ENCODE measurements at regions not wholly inside any gene's neighbourhood (a gene's known extent, or its start where the extent isn't known, plus 50 kb on each side); places are given as distances from the start of the nearest gene placed in this dataset.

GRCh38 chr15:87610366-87610765 lies 646.2 kb downstream of the NTRK3 start:
- H3K4me3 Mint-ChIP-seq (ENCODE audit: low read depth, unreplicated experiment), result no peak overlapping the region
- no peaks in the 10 kb centered on the region for H3K4me1 Mint-ChIP-seq (ENCODE audit: low read depth, unreplicated experiment)
- H3K9me3 Mint-ChIP-seq (ENCODE audit: low read depth, unreplicated experiment), result peaks cover 21% of the 10 kb centered on the region
- BruUV-seq (replicated peaks), result no TSS peak
- no peaks in the 10 kb centered on the region for H3K36me3 Mint-ChIP-seq (ENCODE audit: insufficient read depth, unreplicated experiment)
- CTCF ChIA-PET, result no interaction called here
- intact Hi-C loops (cut with micrococcal nuclease; ENCODE audit: unreplicated experiment), result no loop called here
- no peak overlapping the region for H3K27ac Mint-ChIP-seq (ENCODE audit: unreplicated experiment)
- DNase-seq, result no peak
- TF ChIP-seq, protein P1, sequence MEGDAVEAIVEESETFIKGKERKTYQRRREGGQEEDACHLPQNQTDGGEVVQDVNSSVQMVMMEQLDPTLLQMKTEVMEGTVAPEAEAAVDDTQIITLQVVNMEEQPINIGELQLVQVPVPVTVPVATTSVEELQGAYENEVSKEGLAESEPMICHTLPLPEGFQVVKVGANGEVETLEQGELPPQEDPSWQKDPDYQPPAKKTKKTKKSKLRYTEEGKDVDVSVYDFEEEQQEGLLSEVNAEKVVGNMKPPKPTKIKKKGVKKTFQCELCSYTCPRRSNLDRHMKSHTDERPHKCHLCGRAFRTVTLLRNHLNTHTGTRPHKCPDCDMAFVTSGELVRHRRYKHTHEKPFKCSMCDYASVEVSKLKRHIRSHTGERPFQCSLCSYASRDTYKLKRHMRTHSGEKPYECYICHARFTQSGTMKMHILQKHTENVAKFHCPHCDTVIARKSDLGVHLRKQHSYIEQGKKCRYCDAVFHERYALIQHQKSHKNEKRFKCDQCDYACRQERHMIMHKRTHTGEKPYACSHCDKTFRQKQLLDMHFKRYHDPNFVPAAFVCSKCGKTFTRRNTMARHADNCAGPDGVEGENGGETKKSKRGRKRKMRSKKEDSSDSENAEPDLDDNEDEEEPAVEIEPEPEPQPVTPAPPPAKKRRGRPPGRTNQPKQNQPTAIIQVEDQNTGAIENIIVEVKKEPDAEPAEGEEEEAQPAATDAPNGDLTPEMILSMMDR (IDR thresholded peaks at IDR 0.05; ENCODE audit: unreplicated experiment), result no peak
- no peaks in the 10 kb centered on the region for H3K27me3 Mint-ChIP-seq (ENCODE audit: unreplicated experiment)

DNA sequence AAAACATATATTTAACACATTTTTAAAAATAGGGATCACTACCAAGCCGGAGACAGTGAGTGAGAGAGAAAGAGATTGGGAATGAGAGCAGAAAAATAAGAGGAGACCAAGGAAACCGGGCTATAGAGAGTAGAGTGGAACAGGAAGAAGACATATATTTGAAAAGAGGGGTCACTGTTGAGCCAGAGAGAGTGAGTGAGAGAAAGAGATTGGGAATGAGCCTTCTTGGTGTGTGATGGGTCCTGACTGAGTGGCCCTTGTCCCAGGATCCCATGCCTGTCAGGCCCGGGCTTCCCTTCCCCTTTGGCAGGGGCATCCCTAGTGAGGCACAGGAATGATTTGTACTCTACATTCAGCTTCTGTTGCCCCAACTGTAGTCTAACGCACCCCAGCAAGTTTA lies 646.6 kb downstream of the NTRK3 start:
- no peaks in the 10 kb centered on the region for H3K27me3 Mint-ChIP-seq (ENCODE audit: unreplicated experiment)
- no peak overlapping the region for H3K4me3 Mint-ChIP-seq (ENCODE audit: low read depth, unreplicated experiment)
- intact Hi-C loops (cut with micrococcal nuclease; ENCODE audit: unreplicated experiment), result no loop called here
- H3K36me3 Mint-ChIP-seq (ENCODE audit: insufficient read depth, unreplicated experiment), result no peaks in the 10 kb centered on the region
- no peak for DNase-seq
- no peaks in the 10 kb centered on the region for H3K4me1 Mint-ChIP-seq (ENCODE audit: low read depth, unreplicated experiment)
- peaks cover 18% of the 10 kb centered on the region for H3K9me3 Mint-ChIP-seq (ENCODE audit: low read depth, unreplicated experiment)
- BruUV-seq (replicated peaks), result no TSS peak
- TF ChIP-seq, protein P1 (IDR thresholded peaks at IDR 0.05; ENCODE audit: unreplicated experiment), result no peak
- H3K27ac Mint-ChIP-seq (ENCODE audit: unreplicated experiment), result no peak overlapping the region
- CTCF ChIA-PET, result no interaction called here

DNA sequence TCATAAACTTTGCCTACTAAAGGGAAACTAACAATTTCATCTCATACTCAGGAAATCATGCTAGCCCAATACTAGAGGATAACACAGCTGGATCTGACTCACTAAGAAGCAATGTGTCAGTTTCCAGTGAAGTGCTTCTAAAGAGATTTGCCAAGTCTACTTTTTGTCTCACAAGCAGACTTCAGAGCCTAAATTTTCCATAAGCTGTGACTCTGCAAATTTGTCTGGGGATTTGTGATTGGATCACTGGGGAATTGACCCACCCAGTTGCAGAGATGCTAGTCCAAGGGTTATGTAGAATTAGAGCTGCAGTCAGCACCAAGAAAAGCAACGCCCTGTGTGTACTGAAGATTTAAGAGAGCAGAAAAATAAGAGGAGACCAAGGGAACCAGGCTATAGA lies 647.1 kb downstream of the NTRK3 start:
- Mint-ChIP-seq H3K27ac (ENCODE audit: unreplicated experiment) (no peak overlapping the region), H3K36me3 (ENCODE audit: insufficient read depth, unreplicated experiment) (no peaks in the 10 kb centered on the region), H3K27me3 (ENCODE audit: unreplicated experiment) (no peaks in the 10 kb centered on the region), H3K9me3 (ENCODE audit: low read depth, unreplicated experiment) (peaks cover 15% of the 10 kb centered on the region), H3K4me1 (ENCODE audit: low read depth, unreplicated experiment) (no peaks in the 10 kb centered on the region), H3K4me3 (ENCODE audit: low read depth, unreplicated experiment) (no peak overlapping the region)
- TF ChIP-seq, protein P1 (IDR thresholded peaks at IDR 0.05; ENCODE audit: unreplicated experiment), result no peak
- CTCF ChIA-PET, result no interaction called here
- intact Hi-C loops (cut with micrococcal nuclease; ENCODE audit: unreplicated experiment), result no loop called here
- BruUV-seq (replicated peaks), result no TSS peak
- DNase-seq, result no peak

DNA sequence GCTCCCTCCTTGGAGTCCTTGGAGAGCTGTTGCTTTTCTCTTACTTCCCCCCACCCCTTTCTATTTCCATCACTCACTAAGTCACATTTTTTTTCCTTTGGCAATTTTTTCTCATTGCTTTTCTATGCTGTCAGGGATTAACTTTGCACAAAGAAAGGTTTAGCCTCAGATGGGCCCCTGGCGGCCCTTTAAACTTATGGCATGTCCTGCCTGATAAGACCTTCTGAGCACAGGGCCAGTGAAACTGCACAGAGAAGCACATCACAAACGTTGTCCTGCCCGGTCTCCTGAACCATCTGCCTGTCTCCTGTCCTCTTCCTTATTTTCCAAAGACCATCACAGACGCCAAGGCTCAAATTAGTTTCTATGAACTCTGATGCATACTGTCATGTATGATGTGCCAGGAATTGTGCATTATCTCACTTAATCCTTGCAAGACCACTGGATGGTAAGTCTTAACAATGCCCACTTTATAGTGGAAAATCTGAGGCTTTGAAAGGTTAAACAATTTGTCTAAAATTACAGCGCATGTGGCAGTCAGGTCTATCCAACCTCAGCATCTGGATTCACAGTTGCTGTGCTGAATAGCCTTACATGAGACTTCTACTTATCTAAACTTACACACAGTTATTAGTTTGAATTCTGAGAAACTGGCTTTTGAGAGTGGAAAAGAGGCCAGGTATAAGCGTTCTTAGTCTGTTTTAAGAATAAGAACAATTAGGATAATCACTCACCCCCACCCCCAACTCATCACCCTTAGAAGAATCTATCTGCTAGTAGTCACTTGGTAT lies 648.1 kb downstream of the NTRK3 start:
- CTCF ChIA-PET, result no interaction called here
- DNase-seq, result no peak

More for the DNA sequence above, 648.1 kb downstream of the NTRK3 start:
- H3K27ac Mint-ChIP-seq (ENCODE audit: unreplicated experiment), result no peak overlapping the region
- no TSS peak for BruUV-seq (replicated peaks)
- no peak overlapping the region for H3K4me3 Mint-ChIP-seq (ENCODE audit: low read depth, unreplicated experiment)
- H3K27me3 Mint-ChIP-seq (ENCODE audit: unreplicated experiment), result no peaks in the 10 kb centered on the region
- TF ChIP-seq, protein P1 (IDR thresholded peaks at IDR 0.05; ENCODE audit: unreplicated experiment), result no peak
- H3K9me3 Mint-ChIP-seq (ENCODE audit: low read depth, unreplicated experiment), result peaks cover 15% of the 10 kb centered on the region
- intact Hi-C loops (cut with micrococcal nuclease; ENCODE audit: unreplicated experiment), result no loop called here
- H3K36me3 Mint-ChIP-seq (ENCODE audit: insufficient read depth, unreplicated experiment), result no peaks in the 10 kb centered on the region
- no peaks in the 10 kb centered on the region for H3K4me1 Mint-ChIP-seq (ENCODE audit: low read depth, unreplicated experiment)
